Naive thymus-derived CD4-positive, alpha-beta T cell (primary cell): ENCODE measurements at regions not wholly inside any gene's neighbourhood (a gene's known extent, or its start where the extent isn't known, plus 50 kb on each side); places are given as distances from the start of the nearest gene placed in this dataset.
"Not testable (repeated sequence)": the region's sequence is repeated elsewhere in the genome, so short reads cannot be mapped to it uniquely, and the experiment has no call there.

ENCODE experiments used
- ATAC-seq: fragments of 150-1000 bp; cut with Tn5 transposase; 2 replicates; pipeline ENCODE4 v1.10.0; 2021; ENCODE audit warnings: mild to moderate bottlenecking, moderate library complexity
- CTCF ChIA-PET: fragments of 350-600 bp; sonication (Branson Sonifier 250); formaldehyde crosslinking; loops from one replicate; lab custom pipeline; 2021; ENCODE audit warnings: antibody characterized with exemption; lab: Charles Lee
- POLR2A ChIA-PET: fragments of 350-600 bp; sonication (Branson Sonifier 250); formaldehyde crosslinking; loops from one replicate; lab custom pipeline; 2021; ENCODE audit warnings: antibody characterized with exemption, inconsistent platforms; lab: Charles Lee
- DNase-seq, 9 donors: peaks; one replicate each; pipeline versions ENCODE4 v3.0.0 to v3.0.0-alpha.2; 2020 to 2022; ENCODE audit warnings: mixed read lengths in 1 of 9
- H3K27ac ChIP-seq: one replicate; pipeline ENCODE4 v1.7.0; 2013; ENCODE audit warnings: mild to moderate bottlenecking, low read depth, low read length, moderate library complexity
- H3K27me3 ChIP-seq, 2 donors: one replicate each; pipeline ENCODE4 v1.7.0; 2013; ENCODE audit warnings: low read length in 2 of 2, mild to moderate bottlenecking in 2 of 2, moderate library complexity in 2 of 2; ENCODE audit not compliant: control insufficient read depth in 2 of 2, insufficient read depth in 2 of 2
- H3K36me3 ChIP-seq, 3 experiments: 1 replicate in 2 of 3; 2 replicates in 1 of 3; pipeline ENCODE4 v1.7.0; 2013; ENCODE audit warnings: low read length in 3 of 3, mild to moderate bottlenecking in 3 of 3, moderate library complexity in 1 of 3; ENCODE audit not compliant: insufficient read depth in 3 of 3, control insufficient read depth in 2 of 3
- H3K4me1 ChIP-seq, 2 donors: one replicate each; pipeline ENCODE4 v1.7.0; 2013; ENCODE audit warnings: low read length in 2 of 2, mild to moderate bottlenecking in 2 of 2, moderate library complexity in 1 of 2; ENCODE audit not compliant: control insufficient read depth in 2 of 2, insufficient read depth in 2 of 2
- H3K4me3 ChIP-seq: 2 replicates; pipeline ENCODE4 v1.7.0; 2013; ENCODE audit warnings: mild to moderate bottlenecking, low read length
- H3K9me3 ChIP-seq, 3 experiments: 1 replicate in 2 of 3; 2 replicates in 1 of 3; pipeline ENCODE4 v1.7.0; 2013; ENCODE audit warnings: low read length in 3 of 3; ENCODE audit not compliant: control insufficient read depth in 2 of 3
- H3K27ac Mint-ChIP-seq, 9 donors: one replicate each; pipeline ENCODE4 v1.8.0; 2020 to 2022; ENCODE audit warnings: mixed read lengths in 9 of 9, mild to moderate bottlenecking in 8 of 9, moderate library complexity in 5 of 9, inconsistent platforms in 2 of 9
- H3K27me3 Mint-ChIP-seq, 5 donors: one replicate each; pipeline ENCODE4 v1.8.0; 2021 to 2022; ENCODE audit warnings: mixed read lengths in 5 of 5, mild to moderate bottlenecking in 1 of 5
- H3K36me3 Mint-ChIP-seq, 5 donors: one replicate each; pipeline ENCODE4 v1.8.0; 2020 to 2022; ENCODE audit warnings: mixed read lengths in 5 of 5, mild to moderate bottlenecking in 3 of 5, inconsistent platforms in 1 of 5
- H3K4me1 Mint-ChIP-seq, 7 donors: one replicate each; pipeline ENCODE4 v1.8.0; 2020 to 2022; ENCODE audit warnings: mixed read lengths in 7 of 7, mild to moderate bottlenecking in 3 of 7, inconsistent platforms in 1 of 7
- H3K4me3 Mint-ChIP-seq, 10 donors: one replicate each; pipeline ENCODE4 v1.8.0; 2020 to 2022; ENCODE audit warnings: mild to moderate bottlenecking in 10 of 10, mixed read lengths in 10 of 10, moderate library complexity in 6 of 10, inconsistent platforms in 2 of 10
- H3K9me3 Mint-ChIP-seq, 11 donors: one replicate each; pipeline ENCODE4 v1.8.0; 2020 to 2022; ENCODE audit warnings: mixed read lengths in 11 of 11, mild to moderate bottlenecking in 4 of 11, inconsistent platforms in 1 of 11, moderate library complexity in 1 of 11
- intact Hi-C, 2 donors: fragments of 100-400 bp; cut with micrococcal nuclease; formaldehyde crosslinking; loops; one replicate each; pipeline ENCODE4 v1.15.1; 2023

GRCh38 chr6:106823058-106823457 lies 151.5 kb downstream of the CD24 start:
- Mint-ChIP-seq H3K27me3 (peaks cover 2 to 16% (median 4%) of the 10 kb centered on the region in 5 donors), H3K27ac (no peak overlapping the region), H3K4me1 (peaks cover 0 to 6% (median 0%) of the 10 kb centered on the region in 7 donors), H3K4me3 (no peak overlapping the region), H3K9me3 (peaks cover 0 to 7% (median 0%) of the 10 kb centered on the region in 11 donors), H3K36me3 (no peaks in the 10 kb centered on the region)
- ATAC-seq (no peak), DNase-seq (no peak)
- H3K36me3 ChIP-seq: no peaks in the 10 kb centered on the region
- H3K27ac ChIP-seq: no peak overlapping the region
- no peak overlapping the region for H3K4me3 ChIP-seq
- ChIA-PET CTCF (no interaction called here), POLR2A (no interaction called here)
- intact Hi-C loops: no loop called here
- no peaks in the 10 kb centered on the region for H3K27me3 ChIP-seq
- no peaks in the 10 kb centered on the region for H3K4me1 ChIP-seq
- no peaks in the 10 kb centered on the region for H3K9me3 ChIP-seq

GRCh38 chr6:106820412-106820852 lies 154.1 kb downstream of the CD24 start:
- H3K4me3 Mint-ChIP-seq: no peak overlapping the region
- ChIA-PET CTCF (interaction anchor here (0.6 kb wide), 1 partner anchor 8 kb away, joined by 4 read pairs; no protein-coding TSS in a partner anchor), POLR2A (no interaction called here)
- no peaks in the 10 kb centered on the region for H3K36me3 ChIP-seq
- no peaks in the 10 kb centered on the region for H3K9me3 Mint-ChIP-seq
- H3K27me3 Mint-ChIP-seq: peaks cover 0 to 16% (median 3%) of the 10 kb centered on the region in 5 donors
- no peaks in the 10 kb centered on the region for H3K27me3 ChIP-seq
- intact Hi-C loops: no loop called here
- no peak for ATAC-seq
- H3K36me3 Mint-ChIP-seq: no peaks in the 10 kb centered on the region
- no peak overlapping the region for H3K27ac Mint-ChIP-seq
- DNase-seq: no peak
- H3K4me1 ChIP-seq: no peaks in the 10 kb centered on the region
- H3K27ac ChIP-seq: no peak overlapping the region
- H3K4me1 Mint-ChIP-seq: no peaks in the 10 kb centered on the region
- no peaks in the 10 kb centered on the region for H3K9me3 ChIP-seq
- H3K4me3 ChIP-seq: no peak overlapping the region

GRCh38 chr6:106811088-106811686 lies 163.3 kb downstream of the CD24 start:
- peaks cover 27 to 71% (median 45%) of the 10 kb centered on the region in 11 donors for H3K9me3 Mint-ChIP-seq
- peaks cover 0 to 36% (median 3%) of the 10 kb centered on the region in 3 experiments for H3K9me3 ChIP-seq
- no peak overlapping the region for H3K27ac Mint-ChIP-seq
- DNase-seq (no peak), ATAC-seq (no peak)
- peaks cover 2 to 25% (median 6%) of the 10 kb centered on the region in 5 donors for H3K36me3 Mint-ChIP-seq
- POLR2A ChIA-PET: no interaction called here
- intact Hi-C loops: no loop called here
- H3K27me3 ChIP-seq: no peaks in the 10 kb centered on the region
- no peak overlapping the region for H3K4me3 Mint-ChIP-seq
- CTCF ChIA-PET: no interaction called here
- no peaks in the 10 kb centered on the region for H3K4me1 ChIP-seq
- H3K27me3 Mint-ChIP-seq: peaks cover 0 to 20% (median 14%) of the 10 kb centered on the region in 5 donors
- no peak overlapping the region for H3K27ac ChIP-seq
- H3K4me3 ChIP-seq: no peak overlapping the region
- H3K4me1 Mint-ChIP-seq: no peaks in the 10 kb centered on the region
- no peaks in the 10 kb centered on the region for H3K36me3 ChIP-seq

- no peaks in the 10 kb centered on the region for H3K4me1 ChIP-seq
- POLR2A ChIA-PET: interaction anchor here (0.7 kb wide), 1 partner anchor 1366 kb away, joined by 4 read pairs; no protein-coding TSS in a partner anchor
- peaks cover 2 to 25% (median 6%) of the 10 kb centered on the region in 5 donors for H3K36me3 Mint-ChIP-seq
Measured at GRCh38 chr6:106808758-106809157, 165.8 kb downstream of the CD24 start.

GRCh38 chr6:106807947-106808611 lies 166.4 kb downstream of the CD24 start:
- no peak overlapping the region for H3K27ac Mint-ChIP-seq
- intact Hi-C loops: no loop called here
- peaks cover 0 to 19% (median 9%) of the 10 kb centered on the region in 5 donors for H3K27me3 Mint-ChIP-seq
- Histone ChIP-seq H3K4me3 (no peak overlapping the region), H3K27ac (no peak overlapping the region), H3K27me3 (no peaks in the 10 kb centered on the region), H3K4me1 (no peaks in the 10 kb centered on the region), H3K9me3 (peaks cover 0 to 36% (median 3%) of the 10 kb centered on the region in 3 experiments), H3K36me3 (no peaks in the 10 kb centered on the region)
- DNase-seq (no peak), ATAC-seq (no peak)
- no peaks in the 10 kb centered on the region for H3K4me1 Mint-ChIP-seq
- CTCF ChIA-PET: no interaction called here
- H3K4me3 Mint-ChIP-seq: no peak overlapping the region
- peaks cover 2 to 25% (median 6%) of the 10 kb centered on the region in 5 donors for H3K36me3 Mint-ChIP-seq
- POLR2A ChIA-PET: no interaction called here
- H3K9me3 Mint-ChIP-seq: peaks cover 27 to 70% (median 40%) of the 10 kb centered on the region in 11 donors

More at GRCh38 chr6:106808758-106809157, 165.8 kb downstream of the CD24 start:
- H3K27me3 ChIP-seq: no peaks in the 10 kb centered on the region
- CTCF ChIA-PET: no interaction called here
- H3K9me3 ChIP-seq: peaks cover 0 to 36% (median 3%) of the 10 kb centered on the region in 3 experiments
- H3K27ac ChIP-seq: no peak overlapping the region
- no peaks in the 10 kb centered on the region for H3K36me3 ChIP-seq
- Mint-ChIP-seq H3K27me3 (peaks cover 0 to 20% (median 14%) of the 10 kb centered on the region in 5 donors), H3K4me3 (no peak overlapping the region), H3K4me1 (no peaks in the 10 kb centered on the region), H3K27ac (no peak overlapping the region), H3K9me3 (peaks cover 27 to 77% (median 45%) of the 10 kb centered on the region in 11 donors)
- intact Hi-C loops: no loop called here
- ATAC-seq (no peak), DNase-seq (no peak)
- H3K4me3 ChIP-seq: no peak overlapping the region

- H3K27ac ChIP-seq, DNase-seq, H3K36me3 ChIP-seq, H3K4me1 Mint-ChIP-seq, CTCF ChIA-PET, H3K4me3 Mint-ChIP-seq, H3K4me3 ChIP-seq, ATAC-seq, intact Hi-C loops, H3K27ac Mint-ChIP-seq, H3K27me3 ChIP-seq, H3K4me1 ChIP-seq: not testable (repeated sequence)
- peaks cover under 1 to 20% (median 6%) of the 10 kb centered on the region in 5 donors for H3K27me3 Mint-ChIP-seq
- peaks cover 15 to 57% (median 30%) of the 10 kb centered on the region in 11 donors for H3K9me3 Mint-ChIP-seq
- peaks cover 0 to 15% (median 6%) of the 10 kb centered on the region in 5 donors for H3K36me3 Mint-ChIP-seq
- H3K9me3 ChIP-seq: peaks cover 0 to 36% (median 3%) of the 10 kb centered on the region in 3 experiments
- POLR2A ChIA-PET: interaction anchor here (0.7 kb wide), 1 partner anchor 12 kb away, joined by 3 read pairs; no protein-coding TSS in a partner anchor
Measured at GRCh38 chr6:106806253-106806652, 168.3 kb downstream of the CD24 start.
